ENCODE measurements at regions not wholly inside any gene's neighbourhood (a gene's known extent, or its start where the extent isn't known, plus 50 kb on each side); places are given as distances from the start of the nearest gene placed in this dataset.

DNA sequence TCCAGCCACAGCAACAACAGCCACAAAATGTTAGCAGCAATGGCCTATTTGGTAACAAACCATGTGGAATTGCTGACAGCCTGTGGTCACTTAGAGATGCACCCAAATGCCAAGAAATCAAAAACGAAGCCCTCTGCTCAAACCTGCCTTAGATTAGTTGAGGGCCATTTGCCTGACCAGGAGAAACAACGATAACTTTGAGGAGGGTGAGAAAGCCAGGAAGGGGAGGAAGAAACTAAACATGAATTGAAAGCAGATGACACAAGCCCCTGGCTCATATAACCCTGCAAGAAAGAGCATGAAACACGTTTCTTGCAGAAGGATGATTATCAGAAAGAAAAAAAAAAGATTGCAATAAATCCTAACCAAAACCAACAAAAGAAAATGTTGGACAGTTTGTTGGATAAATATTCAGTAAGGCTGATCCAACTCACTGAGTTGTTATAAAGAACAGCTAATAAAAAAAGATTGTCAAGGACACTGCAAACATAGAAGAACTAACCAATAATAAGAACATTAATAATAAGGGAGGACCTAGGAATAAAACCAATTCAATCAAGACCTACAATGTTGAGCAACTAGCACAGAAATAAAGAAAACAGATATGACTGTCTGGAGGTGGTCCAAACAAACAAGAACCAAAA lies 140.5 kb upstream of the SLC30A5 start:
- 35% methylated on average over 3 of the region's 3 CpGs for WGBS (ENCODE audit: low lambda C conversion rate)
- H3K4me2 ChIP-seq: no peak overlapping the region
- CTCF ChIA-PET: interaction anchor here (1.0 kb wide), 1 partner anchor 667 kb away, joined by 4 read pairs; no protein-coding TSS in a partner anchor

DNA sequence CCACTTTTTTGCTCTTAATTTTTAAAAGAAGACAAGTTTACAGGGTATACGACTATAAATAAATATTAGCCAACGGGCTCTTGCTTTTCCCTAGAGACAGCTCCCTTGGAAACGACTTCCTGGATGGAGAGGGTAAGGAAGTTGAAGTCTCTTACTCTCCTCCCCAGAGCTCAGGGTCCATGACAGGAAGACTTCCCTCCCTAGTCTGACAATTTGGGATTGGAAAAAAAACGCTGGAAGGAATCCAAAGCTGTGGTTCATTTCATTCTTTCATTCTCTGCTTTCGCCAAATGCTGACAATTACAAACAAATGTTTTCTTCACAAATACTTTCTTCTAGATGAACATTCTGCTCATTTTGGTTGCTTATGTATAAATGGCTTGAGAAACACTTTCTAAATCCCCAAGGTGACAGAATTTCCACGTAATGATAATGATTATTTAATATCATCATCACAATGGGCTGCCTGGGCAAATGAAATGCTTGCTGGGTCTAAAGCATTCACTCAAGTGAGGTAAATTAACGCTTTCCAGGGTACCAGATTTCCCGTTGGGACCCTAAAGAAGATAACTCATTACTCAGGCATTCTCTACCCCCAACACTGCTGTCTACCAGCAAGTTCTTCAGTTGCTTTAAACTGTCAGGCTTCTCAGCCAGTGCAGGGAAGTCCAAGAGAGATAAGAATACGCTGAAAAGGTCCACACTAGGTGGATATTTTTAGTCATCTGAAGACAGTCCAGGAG lies 139.8 kb upstream of the SLC30A5 start:
- CTCF ChIA-PET: interaction anchor here (1.0 kb wide), 1 partner anchor 668 kb away, joined by 4 read pairs; no protein-coding TSS in a partner anchor
- Histone ChIP-seq H2AFZ (ENCODE audit: low read depth) (no peak overlapping the region), H3K9me2 (no peaks in the 10 kb centered on the region), H3K27ac (ENCODE audit: low read depth in 2 of 2, low read length in 1 of 2) (no peak overlapping the region), H3K36me3 (replicated peaks in 1 of 2; ENCODE audit: control insufficient read depth in 1 of 2, insufficient read depth in 2 of 2, low read length in 1 of 2) (no peaks in the 10 kb centered on the region), H3K9ac (no peak overlapping the region), H3K4me1 (ENCODE audit: control insufficient read depth in 1 of 2, insufficient read depth in 2 of 2, low read depth in 1 of 2, low read length in 1 of 2) (peaks cover 0 to 19% of the 10 kb centered on the region in 2 experiments; a peak in 2 of 4 replicates), H3K27me3 (ENCODE audit: insufficient read depth) (no peaks in the 10 kb centered on the region), H3K4me2 (no peak overlapping the region), H3K4me3 (ENCODE audit: low read depth in 2 of 2, low read length in 1 of 2) (no peak overlapping the region), H3K79me2 (ENCODE audit: insufficient read depth) (no peaks in the 10 kb centered on the region), H3F3A (replicated peaks; ENCODE audit: insufficient read depth) (no peaks in the 10 kb centered on the region), H4K20me1 (ENCODE audit: insufficient read depth) (no peaks in the 10 kb centered on the region), H3K9me3 (no peaks in the 10 kb centered on the region)
- DNase-seq: no peak
- POLR2A ChIA-PET: no interaction called here
- 43% methylated on average over 9 of the region's 9 CpGs for WGBS (ENCODE audit: low lambda C conversion rate)
- TF ChIP-seq NRF1 (IDR thresholded peaks at IDR 0.05; ENCODE audit: low read depth, low read length) (no peak), CHD2 (IDR thresholded peaks at IDR 0.05; ENCODE audit: low read length, partially characterized antibody) (no peak), RCOR1 (IDR thresholded peaks at IDR 0.05; ENCODE audit: low read length) (no peak), FOXJ3 (CRISPR knock-in tag; IDR thresholded peaks at IDR 0.05) (no peak), TCF12 (IDR thresholded peaks at IDR 0.05) (no peak), MXI1 (IDR thresholded peaks at IDR 0.05; ENCODE audit: low read depth, low read length) (no peak), NFIC (IDR thresholded peaks at IDR 0.05; ENCODE audit: borderline replicate concordance) (no peak), RXRA (IDR thresholded peaks at IDR 0.05; ENCODE audit: borderline replicate concordance, low read depth) (no peak), FOSL2 (IDR thresholded peaks at IDR 0.05; ENCODE audit: borderline replicate concordance, low read depth) (no peak), SIN3A (IDR thresholded peaks at IDR 0.05; ENCODE audit: borderline replicate concordance, low read depth, low read length) (no peak), TEAD4 (IDR thresholded peaks at IDR 0.05; ENCODE audit: borderline replicate concordance, insufficient read depth) (no peak), ELF1 (IDR thresholded peaks at IDR 0.05) (no peak), JUND (IDR thresholded peaks at IDR 0.05) (no peak), POLR2AphosphoS5 (IDR thresholded peaks at IDR 0.05; ENCODE audit: low read depth, low read length) (no peak)
- TF ChIP-seq, protein P1, sequence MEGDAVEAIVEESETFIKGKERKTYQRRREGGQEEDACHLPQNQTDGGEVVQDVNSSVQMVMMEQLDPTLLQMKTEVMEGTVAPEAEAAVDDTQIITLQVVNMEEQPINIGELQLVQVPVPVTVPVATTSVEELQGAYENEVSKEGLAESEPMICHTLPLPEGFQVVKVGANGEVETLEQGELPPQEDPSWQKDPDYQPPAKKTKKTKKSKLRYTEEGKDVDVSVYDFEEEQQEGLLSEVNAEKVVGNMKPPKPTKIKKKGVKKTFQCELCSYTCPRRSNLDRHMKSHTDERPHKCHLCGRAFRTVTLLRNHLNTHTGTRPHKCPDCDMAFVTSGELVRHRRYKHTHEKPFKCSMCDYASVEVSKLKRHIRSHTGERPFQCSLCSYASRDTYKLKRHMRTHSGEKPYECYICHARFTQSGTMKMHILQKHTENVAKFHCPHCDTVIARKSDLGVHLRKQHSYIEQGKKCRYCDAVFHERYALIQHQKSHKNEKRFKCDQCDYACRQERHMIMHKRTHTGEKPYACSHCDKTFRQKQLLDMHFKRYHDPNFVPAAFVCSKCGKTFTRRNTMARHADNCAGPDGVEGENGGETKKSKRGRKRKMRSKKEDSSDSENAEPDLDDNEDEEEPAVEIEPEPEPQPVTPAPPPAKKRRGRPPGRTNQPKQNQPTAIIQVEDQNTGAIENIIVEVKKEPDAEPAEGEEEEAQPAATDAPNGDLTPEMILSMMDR (IDR thresholded peaks at IDR 0.05): no peak
- TF ChIP-seq, protein P2, sequence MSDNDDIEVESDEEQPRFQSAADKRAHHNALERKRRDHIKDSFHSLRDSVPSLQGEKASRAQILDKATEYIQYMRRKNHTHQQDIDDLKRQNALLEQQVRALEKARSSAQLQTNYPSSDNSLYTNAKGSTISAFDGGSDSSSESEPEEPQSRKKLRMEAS (IDR thresholded peaks at IDR 0.05; ENCODE audit: low read depth): no peak
- TF ChIP-seq, protein P3, sequence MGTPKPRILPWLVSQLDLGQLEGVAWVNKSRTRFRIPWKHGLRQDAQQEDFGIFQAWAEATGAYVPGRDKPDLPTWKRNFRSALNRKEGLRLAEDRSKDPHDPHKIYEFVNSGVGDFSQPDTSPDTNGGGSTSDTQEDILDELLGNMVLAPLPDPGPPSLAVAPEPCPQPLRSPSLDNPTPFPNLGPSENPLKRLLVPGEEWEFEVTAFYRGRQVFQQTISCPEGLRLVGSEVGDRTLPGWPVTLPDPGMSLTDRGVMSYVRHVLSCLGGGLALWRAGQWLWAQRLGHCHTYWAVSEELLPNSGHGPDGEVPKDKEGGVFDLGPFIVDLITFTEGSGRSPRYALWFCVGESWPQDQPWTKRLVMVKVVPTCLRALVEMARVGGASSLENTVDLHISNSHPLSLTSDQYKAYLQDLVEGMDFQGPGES (IDR thresholded peaks at IDR 0.05; ENCODE audit: low read depth, low read length): no peak

More for the DNA sequence above, 140.5 kb upstream of the SLC30A5 start:
- Histone ChIP-seq H3K4me3 (ENCODE audit: low read depth in 2 of 2, low read length in 1 of 2) (no peak overlapping the region), H2AFZ (ENCODE audit: low read depth) (no peak overlapping the region), H3K9ac (no peak overlapping the region), H3K9me2 (no peaks in the 10 kb centered on the region), H3K36me3 (replicated peaks in 1 of 2; ENCODE audit: control insufficient read depth in 1 of 2, insufficient read depth in 2 of 2, low read length in 1 of 2) (no peaks in the 10 kb centered on the region), H3K79me2 (ENCODE audit: insufficient read depth) (no peaks in the 10 kb centered on the region), H3K4me1 (ENCODE audit: control insufficient read depth in 1 of 2, insufficient read depth in 2 of 2, low read depth in 1 of 2, low read length in 1 of 2) (peaks cover 0 to 19% of the 10 kb centered on the region in 2 experiments; a peak in 2 of 4 replicates), H3F3A (replicated peaks; ENCODE audit: insufficient read depth) (no peaks in the 10 kb centered on the region), H3K27me3 (ENCODE audit: insufficient read depth) (no peaks in the 10 kb centered on the region), H3K27ac (ENCODE audit: low read depth in 2 of 2, low read length in 1 of 2) (no peak overlapping the region), H3K9me3 (no peaks in the 10 kb centered on the region), H4K20me1 (ENCODE audit: insufficient read depth) (no peaks in the 10 kb centered on the region)
- no peak for DNase-seq
- POLR2A ChIA-PET: no interaction called here
- TF ChIP-seq FOSL2 (IDR thresholded peaks at IDR 0.05; ENCODE audit: borderline replicate concordance, low read depth) (no peak), YY1 (IDR thresholded peaks at IDR 0.05; ENCODE audit: low read depth) (no peak), NRF1 (IDR thresholded peaks at IDR 0.05; ENCODE audit: low read depth, low read length) (no peak)
- TF ChIP-seq, protein P4, sequence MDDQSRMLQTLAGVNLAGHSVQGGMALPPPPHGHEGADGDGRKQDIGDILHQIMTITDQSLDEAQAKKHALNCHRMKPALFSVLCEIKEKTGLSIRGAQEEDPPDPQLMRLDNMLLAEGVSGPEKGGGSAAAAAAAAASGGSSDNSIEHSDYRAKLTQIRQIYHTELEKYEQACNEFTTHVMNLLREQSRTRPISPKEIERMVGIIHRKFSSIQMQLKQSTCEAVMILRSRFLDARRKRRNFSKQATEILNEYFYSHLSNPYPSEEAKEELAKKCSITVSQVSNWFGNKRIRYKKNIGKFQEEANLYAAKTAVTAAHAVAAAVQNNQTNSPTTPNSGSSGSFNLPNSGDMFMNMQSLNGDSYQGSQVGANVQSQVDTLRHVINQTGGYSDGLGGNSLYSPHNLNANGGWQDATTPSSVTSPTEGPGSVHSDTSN (IDR thresholded peaks at IDR 0.05): no peak
- TF ChIP-seq, protein P2 (IDR thresholded peaks at IDR 0.05; ENCODE audit: low read depth): no peak
